CD4-positive, alpha-beta T cell (primary cell): ENCODE measurements at regions not wholly inside any gene's neighbourhood (a gene's known extent, or its start where the extent isn't known, plus 50 kb on each side); places are given as distances from the start of the nearest gene placed in this dataset.

Source experiments
- ATAC-seq: fragments of 200-7000 bp; cut with Tn5 transposase; one replicate; pipeline ENCODE4 v1.10.0; 2022; ENCODE audit warnings: mild to moderate bottlenecking; ENCODE audit not compliant: poor library complexity
- CTCF ChIA-PET: fragments of 350-600 bp; sonication (Branson Sonifier 250); formaldehyde crosslinking; loops from one replicate; lab custom pipeline; 2021; ENCODE audit warnings: antibody characterized with exemption, inconsistent platforms; lab: Charles Lee
- POLR2A ChIA-PET: fragments of 350-600 bp; sonication (Branson Sonifier 250); formaldehyde crosslinking; loops from one replicate; lab custom pipeline; 2021; ENCODE audit warnings: antibody characterized with exemption, inconsistent platforms; lab: Charles Lee
- DNase-seq, 14 experiments: peaks; one replicate each; pipeline ENCODE4 v3.0.0-alpha.2; 2013 to 2020; ENCODE audit warnings: mixed read lengths in 2 of 14
- H3K27ac ChIP-seq, 2 donors: one replicate each; pipeline versions ENCODE4 v1.5.1 to v1.7.0; 2013; ENCODE audit warnings: low read length in 2 of 2, low read depth in 1 of 2, mild to moderate bottlenecking in 1 of 2
- H3K27me3 ChIP-seq, 2 experiments: 1 replicate in 1 of 2; 2 replicates in 1 of 2; pipeline versions ENCODE4 v1.6.1 to v1.7.0; 2013; ENCODE audit warnings: low read length in 2 of 2, control low read depth in 1 of 2, mild to moderate bottlenecking in 1 of 2, moderate library complexity in 1 of 2; ENCODE audit not compliant: insufficient read depth in 2 of 2, control insufficient read depth in 1 of 2
- H3K36me3 ChIP-seq: one replicate; pipeline ENCODE4 v1.6.1; 2013; ENCODE audit warnings: low read length, control low read depth; ENCODE audit not compliant: insufficient read depth
- H3K4me1 ChIP-seq: one replicate; pipeline ENCODE4 v1.6.1; 2013; ENCODE audit warnings: low read length, control low read depth; ENCODE audit not compliant: insufficient read depth
- H3K4me3 ChIP-seq: one replicate; pipeline ENCODE4 v1.5.1; 2013; ENCODE audit warnings: mild to moderate bottlenecking, low read length, moderate library complexity
- H3K9me3 ChIP-seq, 2 experiments: 1 replicate in 1 of 2; 2 replicates in 1 of 2; pipeline versions ENCODE4 v1.6.1 to v1.7.0; 2013; ENCODE audit warnings: low read length in 2 of 2, mild to moderate bottlenecking in 2 of 2, control low read depth in 1 of 2, moderate library complexity in 1 of 2; ENCODE audit not compliant: control insufficient read depth in 1 of 2, insufficient read depth in 1 of 2
- H3K27ac Mint-ChIP-seq: one replicate; pipeline ENCODE4 v1.8.0; 2020; ENCODE audit warnings: mixed read lengths
- H3K27me3 Mint-ChIP-seq: one replicate; pipeline ENCODE4 v1.8.0; 2021; ENCODE audit warnings: mixed read lengths
- H3K36me3 Mint-ChIP-seq: one replicate; pipeline ENCODE4 v1.8.0; 2021; ENCODE audit warnings: low read depth, mixed read lengths
- H3K4me1 Mint-ChIP-seq: one replicate; pipeline ENCODE4 v1.8.0; 2021; ENCODE audit warnings: low read depth, mixed read lengths
- H3K4me3 Mint-ChIP-seq: one replicate; pipeline ENCODE4 v1.8.0; 2020; ENCODE audit warnings: mild to moderate bottlenecking, mixed read lengths
- H3K9me3 Mint-ChIP-seq: one replicate; pipeline ENCODE4 v1.8.0; 2020; ENCODE audit warnings: mixed read lengths
- intact Hi-C, 2 experiments: fragments of 100-400 bp; cut with DNase I in 1 of 2; cut with micrococcal nuclease in 1 of 2; formaldehyde crosslinking; loops; one replicate each; pipeline versions ENCODE4 v1.15.1 to v1.9.0; 2023 to 2025; cut with DNase I, micrococcal nuclease
- TF ChIP-seq, protein P1 (sequence below): fragments of 200-600 bp; IDR thresholded peaks from one replicate; pipeline ENCODE4 v1.8.0; 2022; ENCODE audit warnings: antibody characterized with exemption, mild to moderate bottlenecking

DNA sequence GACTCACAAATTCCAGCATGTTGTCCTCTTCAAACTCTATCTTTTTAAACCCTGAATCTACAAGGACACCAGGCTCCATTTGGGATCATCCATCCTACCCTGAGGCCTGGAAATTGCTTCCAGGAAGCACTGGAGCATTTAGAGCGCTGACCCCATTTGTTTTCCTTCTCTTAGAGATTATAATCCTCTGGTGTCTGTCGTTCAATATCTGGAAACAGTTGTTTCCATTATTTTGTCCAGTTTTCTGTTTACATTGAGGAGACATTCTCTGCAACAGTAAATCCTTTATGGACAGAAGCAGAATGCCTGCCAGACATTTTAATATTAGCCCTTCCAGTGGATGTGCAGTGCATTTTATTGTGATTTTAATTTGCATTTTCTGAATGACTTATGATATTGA, 119.4 kb upstream of the MEOX2 start:
- intact Hi-C loops, result no loop called here
- Mint-ChIP-seq H3K27me3 (no peaks in the 10 kb centered on the region), H3K9me3 (peaks cover 8% of the 10 kb centered on the region), H3K4me3 (no peak overlapping the region), H3K4me1 (no peaks in the 10 kb centered on the region), H3K27ac (no peak overlapping the region), H3K36me3 (no peaks in the 10 kb centered on the region)
- Histone ChIP-seq H3K36me3 (no peaks in the 10 kb centered on the region), H3K4me1 (no peaks in the 10 kb centered on the region), H3K27me3 (no peaks in the 10 kb centered on the region), H3K27ac (no peak overlapping the region), H3K9me3 (peaks cover 0 to 4% of the 10 kb centered on the region in 2 experiments), H3K4me3 (no peak overlapping the region)
- ATAC-seq (no peak), DNase-seq (no peak)
- TF ChIP-seq, protein P1, sequence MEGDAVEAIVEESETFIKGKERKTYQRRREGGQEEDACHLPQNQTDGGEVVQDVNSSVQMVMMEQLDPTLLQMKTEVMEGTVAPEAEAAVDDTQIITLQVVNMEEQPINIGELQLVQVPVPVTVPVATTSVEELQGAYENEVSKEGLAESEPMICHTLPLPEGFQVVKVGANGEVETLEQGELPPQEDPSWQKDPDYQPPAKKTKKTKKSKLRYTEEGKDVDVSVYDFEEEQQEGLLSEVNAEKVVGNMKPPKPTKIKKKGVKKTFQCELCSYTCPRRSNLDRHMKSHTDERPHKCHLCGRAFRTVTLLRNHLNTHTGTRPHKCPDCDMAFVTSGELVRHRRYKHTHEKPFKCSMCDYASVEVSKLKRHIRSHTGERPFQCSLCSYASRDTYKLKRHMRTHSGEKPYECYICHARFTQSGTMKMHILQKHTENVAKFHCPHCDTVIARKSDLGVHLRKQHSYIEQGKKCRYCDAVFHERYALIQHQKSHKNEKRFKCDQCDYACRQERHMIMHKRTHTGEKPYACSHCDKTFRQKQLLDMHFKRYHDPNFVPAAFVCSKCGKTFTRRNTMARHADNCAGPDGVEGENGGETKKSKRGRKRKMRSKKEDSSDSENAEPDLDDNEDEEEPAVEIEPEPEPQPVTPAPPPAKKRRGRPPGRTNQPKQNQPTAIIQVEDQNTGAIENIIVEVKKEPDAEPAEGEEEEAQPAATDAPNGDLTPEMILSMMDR, result no peak
- CTCF ChIA-PET, result no interaction called here
- POLR2A ChIA-PET, result no interaction called here

DNA sequence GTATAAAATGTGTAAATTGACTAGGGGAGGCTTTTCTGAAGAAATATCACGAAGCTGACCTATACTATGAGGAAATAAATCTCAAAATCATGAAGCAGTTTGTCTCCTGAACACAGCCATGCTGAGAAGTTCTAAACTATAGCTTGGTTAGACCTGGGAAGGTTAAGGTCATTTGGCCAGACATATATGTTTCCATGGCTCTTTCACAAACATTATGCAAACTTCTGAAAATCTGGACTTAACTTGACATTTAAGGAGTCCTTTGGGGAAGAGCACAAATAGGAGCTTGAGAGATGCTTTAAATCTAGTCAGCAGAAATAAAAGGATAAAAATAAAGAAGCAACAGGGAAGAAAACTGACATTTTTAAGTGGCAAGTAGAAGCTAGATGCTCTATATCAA, 115.9 kb upstream of the MEOX2 start:
- H3K4me1 Mint-ChIP-seq, result no peaks in the 10 kb centered on the region
- ChIA-PET CTCF (no interaction called here), POLR2A (interaction anchor here (0.5 kb wide), 1 partner anchor 1877 kb away, joined by 4 read pairs; no protein-coding TSS in a partner anchor)
- no peak for DNase-seq
- peaks cover 8% of the 10 kb centered on the region for H3K9me3 Mint-ChIP-seq
- H3K4me3 Mint-ChIP-seq, result no peak overlapping the region
- no peaks in the 10 kb centered on the region for H3K36me3 Mint-ChIP-seq
- Histone ChIP-seq H3K27ac (no peak overlapping the region), H3K27me3 (no peaks in the 10 kb centered on the region), H3K9me3 (no peaks in the 10 kb centered on the region), H3K36me3 (no peaks in the 10 kb centered on the region), H3K4me1 (no peaks in the 10 kb centered on the region), H3K4me3 (no peak overlapping the region)
- H3K27me3 Mint-ChIP-seq, result no peaks in the 10 kb centered on the region
- H3K27ac Mint-ChIP-seq, result no peak overlapping the region
- ATAC-seq, result no peak
- intact Hi-C loops, result no loop called here
- TF ChIP-seq, protein P1, result no peak

DNA sequence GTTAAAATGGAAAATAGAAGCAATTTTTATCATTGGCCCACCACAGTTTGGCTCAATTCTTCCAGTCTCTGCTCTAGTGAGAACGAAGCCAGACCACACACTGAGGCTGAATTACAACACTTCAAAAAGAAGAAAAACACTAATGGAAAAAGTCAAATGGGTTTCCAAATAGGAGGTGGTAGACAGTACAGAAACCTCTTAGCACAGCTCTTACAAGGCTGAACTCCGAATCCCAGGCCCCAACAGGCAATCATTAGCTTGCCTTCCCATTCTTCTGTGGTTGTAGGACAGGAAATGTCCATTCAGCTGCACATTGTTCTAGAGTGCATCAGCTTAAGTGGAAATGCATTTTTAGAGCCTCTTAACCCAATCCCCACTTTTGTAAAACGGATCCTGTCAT, 115.1 kb upstream of the MEOX2 start:
- intact Hi-C loops, result no loop called here
- CTCF ChIA-PET, result no interaction called here
- POLR2A ChIA-PET, result no interaction called here

More for the DNA sequence above, 115.1 kb upstream of the MEOX2 start:
- H3K9me3 ChIP-seq, result peaks cover 0 to 4% of the 10 kb centered on the region in 2 experiments
- H3K36me3 ChIP-seq, result no peaks in the 10 kb centered on the region
- no peak overlapping the region for H3K4me3 ChIP-seq
- no peak overlapping the region for H3K27ac ChIP-seq
- H3K9me3 Mint-ChIP-seq, result peaks cover 4% of the 10 kb centered on the region
- H3K27ac Mint-ChIP-seq, result no peak overlapping the region
- H3K4me1 Mint-ChIP-seq, result no peaks in the 10 kb centered on the region
- TF ChIP-seq, protein P1, result no peak
- H3K27me3 ChIP-seq, result no peaks in the 10 kb centered on the region
- H3K36me3 Mint-ChIP-seq, result no peaks in the 10 kb centered on the region
- H3K4me1 ChIP-seq, result no peaks in the 10 kb centered on the region
- DNase-seq (no peak), ATAC-seq (no peak)
- no peaks in the 10 kb centered on the region for H3K27me3 Mint-ChIP-seq
- no peak overlapping the region for H3K4me3 Mint-ChIP-seq
